ENCODE measurements at regions not wholly inside any gene's neighbourhood (a gene's known extent, or its start where the extent isn't known, plus 50 kb on each side); places are given as distances from the start of the nearest gene placed in this dataset.

DNA sequence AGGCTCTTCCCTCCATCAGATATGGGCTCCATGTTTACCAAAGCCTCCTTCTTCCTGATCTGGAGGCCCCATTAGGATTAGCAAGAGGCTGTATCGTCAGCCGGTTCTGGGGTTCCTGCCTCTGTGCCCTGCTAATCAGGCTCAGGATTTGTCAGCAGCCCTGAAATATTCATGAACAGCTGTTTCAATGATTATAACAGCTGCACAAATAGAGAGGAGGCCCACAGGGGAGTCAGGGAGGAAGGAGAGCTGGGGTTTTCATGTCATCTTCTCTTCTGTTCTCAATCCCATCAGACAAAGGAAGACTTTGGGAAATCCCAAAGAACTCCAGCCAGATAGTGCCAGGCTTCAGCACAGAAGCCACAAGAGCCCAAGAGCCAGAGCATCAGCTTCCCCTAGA, 72.3 kb upstream of the MMP2 start:
- no peak for TF ChIP-seq CTBP1 (IDR thresholded peaks at IDR 0.05; ENCODE audit: borderline replicate concordance)
- no peak for TF ChIP-seq FOXA1 (IDR thresholded peaks at IDR 0.05)
- no peak for TF ChIP-seq SUZ12 (IDR thresholded peaks at IDR 0.05)
- TF ChIP-seq FOXM1 (IDR thresholded peaks at IDR 0.05; ENCODE audit: borderline replicate concordance): no peak
- no peak for TF ChIP-seq ZNF384 (IDR thresholded peaks at IDR 0.05)
- no peak for TF ChIP-seq ARNT (IDR thresholded peaks at IDR 0.05)
